ENCODE measurements at regions not wholly inside any gene's neighbourhood (a gene's known extent, or its start where the extent isn't known, plus 50 kb on each side); places are given as distances from the start of the nearest gene placed in this dataset.

- Histone ChIP-seq H4K20me1 (ENCODE audit: insufficient read depth, poor library complexity, severe bottlenecking) (no peaks in the 10 kb centered on the region), H3K4me3 (no peak overlapping the region), H3K9me3 (ENCODE audit: low read depth) (no peaks in the 10 kb centered on the region), H3K4me2 (no peak overlapping the region), H2AFZ (no peak overlapping the region), H3K9me2 (replicated peaks; ENCODE audit: insufficient read depth) (no peaks in the 10 kb centered on the region), H3K27ac (no peak overlapping the region), H3K36me3 (replicated peaks; ENCODE audit: insufficient read depth, low read depth) (no peaks in the 10 kb centered on the region), H3K4me1 (ENCODE audit: insufficient read depth) (no peaks in the 10 kb centered on the region), H3K79me2 (no peaks in the 10 kb centered on the region), H3K27me3 (no peaks in the 10 kb centered on the region)
- WGBS (ENCODE audit: low lambda C conversion rate, missing lambda C conversion rate): 96% methylated on average over 1 of the region's 1 CpG
- no peak for DNase-seq (ENCODE audit: low spot score)
- TF ChIP-seq EZH2phosphoT487 (IDR thresholded peaks at IDR 0.05; ENCODE audit: low read depth, severe bottlenecking, unreplicated experiment) (no peak), CTCF (IDR thresholded peaks at IDR 0.05; ENCODE audit: poor library complexity) (no peak), EZH2 (IDR thresholded peaks at IDR 0.05; ENCODE audit: borderline replicate concordance) (no peak)
Observed at GRCh38 chr6:77324866-77325265, 138.4 kb downstream of the HTR1B start.

- no peaks in the 10 kb centered on the region for H3K9me3 ChIP-seq (ENCODE audit: low read depth)
- no peaks in the 10 kb centered on the region for H3K27me3 ChIP-seq
- no peaks in the 10 kb centered on the region for H3K4me1 ChIP-seq (ENCODE audit: insufficient read depth)
- no peak overlapping the region for H3K4me2 ChIP-seq
- H3K27ac ChIP-seq: no peak overlapping the region
- no peak overlapping the region for H2AFZ ChIP-seq
- no peak for TF ChIP-seq EZH2phosphoT487 (IDR thresholded peaks at IDR 0.05; ENCODE audit: low read depth, severe bottlenecking, unreplicated experiment)
- TF ChIP-seq CTCF (IDR thresholded peaks at IDR 0.05; ENCODE audit: poor library complexity): no peak
- TF ChIP-seq EZH2 (IDR thresholded peaks at IDR 0.05; ENCODE audit: borderline replicate concordance): no peak
- DNase-seq (ENCODE audit: low spot score): no peak
- H3K4me3 ChIP-seq: no peak overlapping the region
- no peaks in the 10 kb centered on the region for H4K20me1 ChIP-seq (ENCODE audit: insufficient read depth, poor library complexity, severe bottlenecking)
- no peaks in the 10 kb centered on the region for H3K9me2 ChIP-seq (replicated peaks; ENCODE audit: insufficient read depth)
- H3K79me2 ChIP-seq: no peaks in the 10 kb centered on the region
- no peaks in the 10 kb centered on the region for H3K36me3 ChIP-seq (replicated peaks; ENCODE audit: insufficient read depth, low read depth)
- 83% methylated on average over 3 of the region's 3 CpGs for WGBS (ENCODE audit: low lambda C conversion rate, missing lambda C conversion rate)
Observed at GRCh38 chr6:77322604-77323003, 140.7 kb downstream of the HTR1B start.

GRCh38 chr6:77318256-77318655 is 145.0 kb downstream of the HTR1B start:
- 78% methylated on average over 1 of the region's 1 CpG for WGBS (ENCODE audit: low lambda C conversion rate, missing lambda C conversion rate)
- Histone ChIP-seq H3K27ac (no peak overlapping the region), H3K4me1 (ENCODE audit: insufficient read depth) (no peaks in the 10 kb centered on the region), H3K79me2 (no peaks in the 10 kb centered on the region), H3K4me2 (no peak overlapping the region), H3K36me3 (replicated peaks; ENCODE audit: insufficient read depth, low read depth) (no peaks in the 10 kb centered on the region), H4K20me1 (ENCODE audit: insufficient read depth, poor library complexity, severe bottlenecking) (no peaks in the 10 kb centered on the region), H3K4me3 (no peak overlapping the region), H3K9me2 (replicated peaks; ENCODE audit: insufficient read depth) (no peaks in the 10 kb centered on the region), H3K9me3 (ENCODE audit: low read depth) (no peaks in the 10 kb centered on the region), H2AFZ (no peak overlapping the region), H3K27me3 (no peaks in the 10 kb centered on the region)
- DNase-seq (ENCODE audit: low spot score): no peak
- no peak for TF ChIP-seq EZH2 (IDR thresholded peaks at IDR 0.05; ENCODE audit: borderline replicate concordance)
- no peak for TF ChIP-seq CTCF (IDR thresholded peaks at IDR 0.05; ENCODE audit: poor library complexity)
- no peak for TF ChIP-seq EZH2phosphoT487 (IDR thresholded peaks at IDR 0.05; ENCODE audit: low read depth, severe bottlenecking, unreplicated experiment)

- Histone ChIP-seq H3K36me3 (replicated peaks; ENCODE audit: insufficient read depth, low read depth) (no peaks in the 10 kb centered on the region), H3K4me3 (no peak overlapping the region), H3K79me2 (no peaks in the 10 kb centered on the region), H3K27me3 (no peaks in the 10 kb centered on the region), H2AFZ (no peak overlapping the region), H4K20me1 (ENCODE audit: insufficient read depth, poor library complexity, severe bottlenecking) (no peaks in the 10 kb centered on the region), H3K4me2 (no peak overlapping the region), H3K4me1 (ENCODE audit: insufficient read depth) (no peaks in the 10 kb centered on the region), H3K9me2 (replicated peaks; ENCODE audit: insufficient read depth) (no peaks in the 10 kb centered on the region), H3K9me3 (ENCODE audit: low read depth) (no peaks in the 10 kb centered on the region), H3K27ac (no peak overlapping the region)
- WGBS (ENCODE audit: low lambda C conversion rate, missing lambda C conversion rate): 100% methylated on average over 1 of the region's 1 CpG
- DNase-seq (ENCODE audit: low spot score): no peak
- no peak for TF ChIP-seq EZH2phosphoT487 (IDR thresholded peaks at IDR 0.05; ENCODE audit: low read depth, severe bottlenecking, unreplicated experiment)
- no peak for TF ChIP-seq EZH2 (IDR thresholded peaks at IDR 0.05; ENCODE audit: borderline replicate concordance)
- no peak for TF ChIP-seq CTCF (IDR thresholded peaks at IDR 0.05; ENCODE audit: poor library complexity)
Observed at GRCh38 chr6:77313595-77313994, 149.7 kb downstream of the HTR1B start.

Data from hepatocyte (in vitro differentiated cells).